Nephron progenitor cell (in vitro differentiated cells): ENCODE measurements at regions not wholly inside any gene's neighbourhood (a gene's known extent, or its start where the extent isn't known, plus 50 kb on each side); places are given as distances from the start of the nearest gene placed in this dataset.

Experiments
- DNase-seq: peaks from one replicate; pipeline ENCODE4 v3.0.0; 2021
- H3K27ac Mint-ChIP-seq: 2 replicates; pipeline ENCODE4 v1.8.0; 2021; ENCODE audit warnings: mild to moderate bottlenecking, moderate library complexity, mixed read lengths
- H3K27me3 Mint-ChIP-seq: 2 replicates; pipeline ENCODE4 v1.8.0; 2021; ENCODE audit warnings: mild to moderate bottlenecking, low read depth, mixed read lengths; ENCODE audit not compliant: poor library complexity
- H3K36me3 Mint-ChIP-seq: 2 replicates; pipeline ENCODE4 v1.8.0; 2021; ENCODE audit warnings: low read depth, mixed read lengths
- H3K4me1 Mint-ChIP-seq: 2 replicates; pipeline ENCODE4 v1.8.0; 2021; ENCODE audit warnings: mixed read lengths
- H3K4me3 Mint-ChIP-seq: 2 replicates; pipeline ENCODE4 v1.8.0; 2021; ENCODE audit warnings: mild to moderate bottlenecking, moderate library complexity, mixed read lengths
- H3K9me3 Mint-ChIP-seq: 2 replicates; pipeline ENCODE4 v1.8.0; 2021; ENCODE audit warnings: mild to moderate bottlenecking, moderate library complexity, mixed read lengths
- CTCF ChIP-seq: fragments of 200-600 bp; sonication (generic); IDR thresholded peaks from 2 replicates; pipeline ENCODE4 v1.5.0; 2021; ENCODE audit warnings: antibody characterized with exemption

GRCh38 chr5:68709239-68709638 lies 384.6 kb upstream of the SLC30A5 start:
- DNase-seq, result no peak
- TF ChIP-seq CTCF, result no peak
- no peak overlapping the region for H3K27ac Mint-ChIP-seq

GRCh38 chr5:68710514-68710913 lies 383.3 kb upstream of the SLC30A5 start:
- no peak for TF ChIP-seq CTCF
- no peak overlapping the region for H3K27ac Mint-ChIP-seq

More at GRCh38 chr5:68709239-68709638, 384.6 kb upstream of the SLC30A5 start:
- Mint-ChIP-seq H3K36me3 (no peaks in the 10 kb centered on the region), H3K27me3 (no peaks in the 10 kb centered on the region), H3K9me3 (peaks cover 6% of the 10 kb centered on the region), H3K4me3 (no peak overlapping the region), H3K4me1 (peaks cover 19% of the 10 kb centered on the region)

GRCh38 chr5:68711293-68712200 lies 382.3 kb upstream of the SLC30A5 start:
- Mint-ChIP-seq H3K27me3 (no peaks in the 10 kb centered on the region), H3K4me3 (no peak overlapping the region), H3K27ac (no peak overlapping the region)

More at GRCh38 chr5:68710514-68710913, 383.3 kb upstream of the SLC30A5 start:
- peaks cover 19% of the 10 kb centered on the region for H3K4me1 Mint-ChIP-seq
- no peaks in the 10 kb centered on the region for H3K27me3 Mint-ChIP-seq
- DNase-seq, result no peak
- H3K36me3 Mint-ChIP-seq, result no peaks in the 10 kb centered on the region
- H3K9me3 Mint-ChIP-seq, result peaks cover 3% of the 10 kb centered on the region
- H3K4me3 Mint-ChIP-seq, result no peak overlapping the region

DNA sequence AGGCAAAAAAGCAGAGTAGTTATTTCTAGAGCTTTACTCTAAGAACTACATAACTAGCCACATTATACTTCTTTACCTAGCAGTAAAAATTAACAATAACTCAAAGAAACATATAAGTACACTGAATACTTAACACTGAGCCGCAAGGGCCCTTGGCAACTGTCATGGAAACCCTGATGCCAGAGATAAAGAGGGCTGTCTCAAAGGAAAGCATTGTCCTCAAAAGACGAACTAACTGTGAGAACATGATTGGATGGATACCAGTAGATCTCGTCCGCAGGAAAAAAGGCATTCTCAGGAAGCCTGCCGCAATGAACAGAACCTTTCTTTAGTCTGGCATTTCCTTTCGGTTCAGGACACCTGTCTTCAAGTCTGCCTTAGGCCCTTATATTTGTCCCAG lies 379.0 kb upstream of the SLC30A5 start:
- no peak for DNase-seq
- no peak for TF ChIP-seq CTCF
- H3K4me1 Mint-ChIP-seq, result peaks cover 22% of the 10 kb centered on the region
- H3K36me3 Mint-ChIP-seq, result no peaks in the 10 kb centered on the region
- H3K27ac Mint-ChIP-seq, result no peak overlapping the region
- H3K27me3 Mint-ChIP-seq, result no peaks in the 10 kb centered on the region
- H3K9me3 Mint-ChIP-seq, result peaks cover 25% of the 10 kb centered on the region
- no peak overlapping the region for H3K4me3 Mint-ChIP-seq

More at GRCh38 chr5:68711293-68712200, 382.3 kb upstream of the SLC30A5 start:
- TF ChIP-seq CTCF, result no peak
- Mint-ChIP-seq H3K36me3 (no peaks in the 10 kb centered on the region), H3K4me1 (peaks cover 19% of the 10 kb centered on the region), H3K9me3 (peaks cover 1% of the 10 kb centered on the region)
- DNase-seq, result no peak

- Mint-ChIP-seq H3K27ac (no peak overlapping the region), H3K36me3 (no peaks in the 10 kb centered on the region), H3K27me3 (no peaks in the 10 kb centered on the region), H3K4me1 (peaks cover 7% of the 10 kb centered on the region), H3K4me3 (no peak overlapping the region), H3K9me3 (peaks cover 36% of the 10 kb centered on the region)
- no peak for TF ChIP-seq CTCF
- no peak for DNase-seq
Measured at GRCh38 chr5:68720884-68721610, 372.8 kb upstream of the SLC30A5 start.
